Activated CD4-positive, alpha-beta T cell treated with anti-CD3 and anti-CD28 coated beads, Interleukin-2, amount 50 U/mL, for 4 hours (primary cell): ENCODE measurements at regions not wholly inside any gene's neighbourhood (a gene's known extent, or its start where the extent isn't known, plus 50 kb on each side); places are given as distances from the start of the nearest gene placed in this dataset.
"Not testable (repeated sequence)": the region's sequence is repeated elsewhere in the genome, so short reads cannot be mapped to it uniquely, and the experiment has no call there.

ENCODE experiments used
- DNase-seq, 2 experiments: peaks; one replicate each; pipeline ENCODE4 v3.0.0-alpha.2; 2020

GRCh38 chr1:229119876-229120275 is 151.0 kb upstream of the RAB4A start:
- no peak for DNase-seq

DNA sequence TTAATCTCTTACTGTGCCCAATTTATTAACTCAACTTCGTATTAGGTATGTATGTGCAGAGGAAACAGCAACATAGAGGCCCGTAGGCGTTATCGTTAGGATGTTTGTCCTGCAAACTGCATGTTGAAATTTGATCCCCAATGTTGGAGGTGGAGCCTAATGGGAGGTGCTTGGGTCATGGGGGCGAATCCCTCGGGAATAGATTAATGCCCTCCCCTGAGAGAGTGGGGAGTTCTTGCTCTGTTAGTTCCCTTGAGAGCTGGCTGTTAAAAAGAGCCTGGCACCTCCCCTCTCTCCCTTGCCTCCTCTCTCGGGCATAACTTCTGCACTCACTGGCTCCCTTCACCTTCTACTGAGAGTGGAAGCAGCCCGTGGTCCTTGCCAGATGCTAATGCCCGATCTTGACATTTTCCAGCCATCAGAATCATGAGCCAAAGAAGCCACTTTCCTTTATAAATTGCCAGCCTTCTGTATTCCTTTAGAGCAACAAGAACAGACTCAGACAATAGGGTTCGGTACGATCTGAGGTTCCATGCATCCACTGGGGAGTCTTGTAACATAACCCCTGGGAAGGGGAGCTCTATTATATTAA is 149.0 kb upstream of the RAB4A start:
- DNase-seq = no peak

DNA sequence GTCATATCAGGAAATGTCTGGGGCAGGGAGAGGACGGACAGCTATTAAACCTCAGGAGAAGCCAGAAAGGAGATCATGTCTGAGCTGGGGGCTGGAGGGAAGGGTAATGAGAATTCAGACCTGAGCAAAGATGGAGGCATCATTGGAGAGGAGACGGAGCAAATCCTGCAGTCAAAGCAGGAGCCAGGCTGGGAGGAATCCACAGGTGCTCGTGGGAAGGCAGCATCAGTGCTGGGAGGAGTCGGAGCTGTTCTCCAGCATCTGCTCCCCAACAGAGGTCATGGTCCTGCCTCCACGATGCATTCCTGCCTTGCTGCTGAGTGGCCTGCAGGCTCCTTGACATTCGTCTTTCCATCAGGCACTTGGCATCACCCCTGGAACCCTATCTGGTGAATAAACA is 148.3 kb upstream of the RAB4A start:
- DNase-seq = no peak

GRCh38 chr1:229124116-229124515 is 146.8 kb upstream of the RAB4A start:
- DNase-seq = no peak

GRCh38 chr1:229124520-229125124 is 146.3 kb upstream of the RAB4A start:
- no peak for DNase-seq

DNA sequence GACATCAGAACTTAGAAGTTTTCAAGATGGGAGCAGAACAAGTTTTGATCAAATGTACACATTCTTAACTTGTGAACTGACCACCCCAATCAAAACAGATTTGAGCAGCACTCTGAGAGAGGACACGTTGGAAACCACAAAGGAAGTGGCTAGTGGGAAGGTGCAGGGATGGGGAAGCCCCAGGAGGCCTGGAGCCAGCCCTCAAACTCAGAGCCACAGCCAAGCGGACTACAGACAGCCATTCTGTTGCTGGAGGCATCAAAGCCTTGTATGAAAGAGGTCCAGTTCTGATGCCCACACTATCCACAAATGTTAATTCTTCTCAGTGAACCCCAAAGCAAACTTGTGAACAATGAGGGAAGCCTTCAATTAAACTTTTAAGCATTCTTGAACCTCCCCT is 143.6 kb upstream of the RAB4A start:
- DNase-seq = no peak

GRCh38 chr1:229128066-229128608 is 142.8 kb upstream of the RAB4A start:
- no peak for DNase-seq

GRCh38 chr1:229129301-229130027 is 141.4 kb upstream of the RAB4A start:
- DNase-seq = no peak

DNA sequence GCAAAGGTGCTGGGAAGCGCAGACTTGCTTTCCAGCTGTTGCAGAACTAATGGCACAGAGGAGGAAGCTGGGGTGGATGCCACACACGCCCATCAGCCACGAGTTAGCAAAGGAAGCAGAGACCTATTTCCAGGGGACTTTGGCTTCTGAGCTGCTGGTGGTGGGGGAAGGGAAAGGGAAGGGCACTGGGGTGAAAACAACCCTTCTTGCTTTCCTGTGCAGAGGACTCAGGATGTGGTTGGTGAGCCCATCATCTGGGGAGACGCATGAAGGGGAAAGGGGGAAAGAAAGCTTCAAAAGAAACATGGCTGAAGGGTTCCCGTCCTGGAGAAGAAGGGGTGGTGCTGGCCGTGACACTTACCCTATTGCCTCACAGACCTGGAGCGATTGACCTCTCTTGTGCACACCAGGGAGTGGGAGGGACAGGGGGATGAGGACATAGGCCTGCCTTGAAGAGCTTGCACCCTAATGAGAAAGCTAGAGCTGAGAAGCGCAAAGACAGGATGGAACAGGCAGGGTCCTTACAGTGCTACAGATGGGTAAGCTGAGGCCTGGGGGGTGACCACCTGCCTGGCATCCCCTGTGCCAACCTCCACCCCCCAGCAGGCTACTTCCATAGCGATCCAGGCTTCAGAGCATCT is 140.8 kb upstream of the RAB4A start:
- no peak for DNase-seq

- DNase-seq = no peak
These were observed 139.4 kb upstream of the RAB4A start for GRCh38 chr1:229131243-229132105.

GRCh38 chr1:229132106-229132443 is 138.8 kb upstream of the RAB4A start:
- DNase-seq = no peak

- no peak for DNase-seq
These were observed 138.2 kb upstream of the RAB4A start for GRCh38 chr1:229132706-229133105.

DNA sequence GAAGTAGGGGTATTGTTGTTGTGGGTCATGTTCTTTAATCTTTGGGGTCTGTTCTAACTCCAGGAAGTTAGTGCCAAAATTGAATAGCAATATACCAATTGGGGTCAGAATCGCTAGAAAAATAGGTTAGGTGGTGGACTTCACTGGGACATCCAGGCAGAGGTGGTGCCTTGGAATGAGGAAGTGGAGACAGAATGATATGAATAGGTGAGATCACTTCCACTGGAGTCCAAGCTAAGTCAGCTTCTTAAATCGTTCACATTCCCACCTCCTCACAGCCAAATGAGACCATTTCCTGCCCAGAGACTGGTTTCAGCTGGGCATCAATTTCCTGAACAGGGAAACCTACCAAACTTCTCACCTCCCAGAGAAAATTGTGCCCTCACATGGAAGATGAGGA is 137.8 kb upstream of the RAB4A start:
- DNase-seq = no peak

- no peak for DNase-seq
These were observed 137.1 kb upstream of the RAB4A start for GRCh38 chr1:229133811-229134210.

DNA sequence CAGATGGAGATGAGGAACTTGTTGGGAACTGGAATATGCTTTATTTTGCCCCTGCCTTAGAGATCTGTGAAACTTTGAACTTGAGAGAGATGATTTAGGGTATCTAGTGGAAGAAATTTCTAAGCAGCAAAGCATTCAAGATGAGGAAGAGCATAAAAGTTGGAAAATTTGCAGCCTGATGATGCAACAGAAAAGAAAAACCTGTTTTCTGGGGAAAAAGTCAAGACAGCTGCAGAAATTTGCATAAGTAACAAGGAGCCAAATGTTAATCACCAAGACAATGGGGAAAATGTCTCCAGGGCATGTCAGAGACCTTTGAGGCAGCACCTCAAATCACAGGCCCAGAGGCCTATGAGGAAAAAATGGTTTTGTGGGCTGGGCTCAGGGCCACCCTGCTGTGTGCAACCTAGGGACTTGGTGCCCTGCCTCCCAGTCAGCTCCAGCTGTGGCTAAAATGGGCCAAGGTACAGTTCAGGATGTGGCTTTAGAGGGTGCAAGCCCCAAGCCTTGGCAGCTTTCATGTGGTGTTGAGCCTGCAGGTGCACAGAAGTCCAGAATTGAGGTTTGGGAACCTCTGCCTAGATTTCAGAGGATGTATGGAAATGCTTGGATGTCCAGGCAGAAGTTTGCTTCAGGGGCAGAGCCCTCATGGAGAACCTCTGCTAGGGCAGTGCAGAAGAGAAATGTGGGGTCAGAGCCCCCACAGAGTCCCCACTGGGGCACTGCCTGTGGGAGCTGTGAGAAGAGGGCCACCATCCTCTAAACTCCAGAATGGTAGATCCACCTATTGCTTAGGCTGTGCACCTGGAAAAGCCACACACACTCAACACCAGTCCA is 136.3 kb upstream of the RAB4A start:
- DNase-seq = not testable (repeated sequence)

DNA sequence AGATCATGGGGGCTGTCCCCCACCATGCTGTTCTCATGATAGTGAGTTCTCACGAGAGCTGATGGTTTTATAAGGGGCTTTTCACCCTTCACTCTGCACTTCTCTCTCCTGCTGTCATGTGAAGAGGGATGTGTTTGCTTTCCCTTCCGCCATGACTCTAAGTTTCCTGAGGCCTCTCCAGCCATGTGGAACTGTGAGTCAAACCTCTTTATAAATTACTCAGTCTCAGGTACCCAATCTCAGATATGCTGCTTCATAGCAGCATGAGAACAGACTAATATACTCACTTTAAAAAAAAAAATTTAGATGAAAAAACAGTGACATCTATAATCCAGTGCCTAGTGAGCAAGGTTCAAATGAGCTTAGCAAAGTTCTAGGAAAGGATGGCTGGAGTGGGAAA is 135.1 kb upstream of the RAB4A start:
- DNase-seq = no peak

GRCh38 chr1:229136822-229137221 is 134.1 kb upstream of the RAB4A start:
- no peak for DNase-seq

DNA sequence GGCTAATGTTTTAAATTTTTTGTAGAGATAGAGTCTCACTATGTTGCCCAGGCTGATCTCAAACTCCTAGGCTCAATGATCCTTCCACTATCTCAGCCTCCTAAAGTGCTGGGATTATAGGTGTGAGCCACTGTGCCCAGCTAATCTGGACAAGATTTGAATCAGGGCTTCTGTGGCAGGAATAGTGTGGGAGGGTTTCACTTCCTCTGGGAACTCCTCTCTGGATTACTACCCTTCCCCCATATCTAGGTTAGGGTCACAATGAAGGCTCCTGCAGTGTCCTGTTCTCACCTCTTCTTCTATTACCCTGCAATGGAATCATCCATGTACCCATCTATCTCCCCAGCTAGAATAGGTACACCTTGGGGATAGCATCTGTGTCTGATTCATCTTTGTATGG is 133.6 kb upstream of the RAB4A start:
- DNase-seq = no peak

DNA sequence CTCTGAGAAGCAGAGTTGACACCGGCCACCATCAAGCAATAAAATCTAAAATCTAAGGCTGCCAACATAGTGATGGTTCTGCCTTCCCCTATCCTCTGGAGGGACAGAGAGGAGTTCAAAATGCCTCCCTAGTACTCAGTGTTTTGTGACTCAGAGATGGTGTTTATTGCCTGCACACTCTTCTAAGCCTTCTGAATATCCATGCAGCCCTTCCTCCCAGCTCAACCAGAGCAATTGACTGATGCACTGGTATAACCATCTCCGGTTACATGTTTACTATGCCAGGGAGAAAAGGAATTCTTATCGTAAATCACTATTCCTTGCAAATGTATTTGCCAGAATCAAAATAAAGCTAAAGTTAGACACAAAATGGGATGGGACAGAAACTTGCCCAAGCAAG is 132.9 kb upstream of the RAB4A start:
- DNase-seq = no peak

DNA sequence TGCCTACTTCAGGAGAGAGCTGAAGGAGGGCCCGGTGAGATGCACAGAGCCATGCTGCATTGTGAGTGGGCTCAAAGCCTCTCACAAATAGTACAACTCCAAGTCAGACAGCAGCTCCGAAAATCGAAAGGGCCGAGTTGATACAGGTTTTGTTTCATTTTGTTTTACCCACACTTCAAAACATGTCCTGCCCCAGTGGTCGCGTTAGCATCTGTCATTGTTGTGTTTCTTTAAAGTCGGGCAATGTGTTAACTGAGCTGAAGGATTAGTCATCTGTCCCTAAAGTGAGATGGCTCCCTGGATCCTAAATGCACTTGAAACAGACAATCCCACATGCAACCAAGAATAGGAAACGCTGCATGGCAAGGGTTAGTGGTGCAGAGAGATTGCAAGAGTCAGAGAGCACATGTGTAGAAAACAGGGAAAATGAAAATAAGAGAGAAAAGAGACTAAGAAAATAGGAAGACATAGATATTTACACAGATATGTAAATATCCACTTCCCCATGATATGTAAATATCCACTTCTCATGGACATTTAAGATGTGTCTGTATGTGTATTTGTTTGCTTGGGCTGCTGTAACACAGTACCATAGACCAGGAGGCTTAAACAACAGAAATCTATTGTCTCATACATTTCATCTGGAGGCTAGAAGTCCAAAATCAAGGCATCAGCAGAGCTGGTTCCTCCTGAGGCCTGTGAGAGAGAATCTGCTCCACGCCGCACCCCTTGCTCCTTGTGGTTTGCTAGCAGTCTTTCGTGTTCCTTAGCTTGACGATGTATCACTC is 131.4 kb upstream of the RAB4A start:
- no peak for DNase-seq

GRCh38 chr1:229140119-229140396 is 130.9 kb upstream of the RAB4A start:
- DNase-seq = no peak
